ENCODE measurements at regions not wholly inside any gene's neighbourhood (a gene's known extent, or its start where the extent isn't known, plus 50 kb on each side); places are given as distances from the start of the nearest gene placed in this dataset.

GRCh38 chr5:16245956-16246355 is 66.4 kb upstream of the MARCHF11 start:
- no peak for TF ChIP-seq YY1 (IDR thresholded peaks at IDR 0.05; ENCODE audit: insufficient read depth, insufficient read length)
- no peak for TF ChIP-seq ZNF274 (IDR thresholded peaks at IDR 0.05; ENCODE audit: low read depth, low read length)
- TF ChIP-seq SUZ12 (IDR thresholded peaks at IDR 0.05; ENCODE audit: extremely low read depth, insufficient read depth, insufficient read length), result no peak

Measured in NT2/D1 (cell line).